ENCODE measurements at regions not wholly inside any gene's neighbourhood (a gene's known extent, or its start where the extent isn't known, plus 50 kb on each side); places are given as distances from the start of the nearest gene placed in this dataset.
"Not testable (repeated sequence)": the region's sequence is repeated elsewhere in the genome, so short reads cannot be mapped to it uniquely, and the experiment has no call there.

DNA sequence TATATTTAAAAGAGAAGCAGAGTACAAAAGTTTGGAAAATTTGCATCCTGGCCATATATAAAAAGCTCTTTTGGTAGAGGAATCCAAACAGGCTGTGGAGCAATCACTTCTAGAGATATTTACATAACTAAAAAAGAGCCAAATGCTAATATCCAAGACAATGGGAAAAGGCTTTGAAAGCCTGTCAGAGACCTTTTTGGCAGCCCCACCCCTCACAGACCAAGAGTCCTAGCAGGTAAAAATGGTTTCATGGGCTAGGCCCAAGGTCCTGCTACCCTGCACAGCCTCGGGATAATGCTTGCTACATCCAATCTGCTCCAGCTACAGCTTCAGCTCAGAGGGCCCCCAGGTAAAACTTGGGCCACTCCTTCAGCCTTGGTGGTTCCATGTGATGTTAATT lies 430.2 kb upstream of the KCND2 start:
- H3K27ac ChIP-seq (ENCODE audit: low read length) = no peak overlapping the region
- no peak overlapping the region for H3K4me3 ChIP-seq (ENCODE audit: low read length)
- no peaks in the 10 kb centered on the region for H3K4me1 ChIP-seq (ENCODE audit: control insufficient read depth, insufficient read depth, low read length)
- DNase-seq = no peak
- H3K27me3 ChIP-seq (ENCODE audit: control insufficient read depth, insufficient read depth, low read length) = no peaks in the 10 kb centered on the region
- H3K36me3 ChIP-seq (ENCODE audit: control insufficient read depth, insufficient read depth, low read length) = no peaks in the 10 kb centered on the region
- H3K9me3 ChIP-seq (replicated peaks; ENCODE audit: control insufficient read depth, low read depth, low read length) = peaks cover 9% of the 10 kb centered on the region
- WGBS (ENCODE audit: insufficient coverage) = 83% methylated on average over 1 of the region's 1 CpG

DNA sequence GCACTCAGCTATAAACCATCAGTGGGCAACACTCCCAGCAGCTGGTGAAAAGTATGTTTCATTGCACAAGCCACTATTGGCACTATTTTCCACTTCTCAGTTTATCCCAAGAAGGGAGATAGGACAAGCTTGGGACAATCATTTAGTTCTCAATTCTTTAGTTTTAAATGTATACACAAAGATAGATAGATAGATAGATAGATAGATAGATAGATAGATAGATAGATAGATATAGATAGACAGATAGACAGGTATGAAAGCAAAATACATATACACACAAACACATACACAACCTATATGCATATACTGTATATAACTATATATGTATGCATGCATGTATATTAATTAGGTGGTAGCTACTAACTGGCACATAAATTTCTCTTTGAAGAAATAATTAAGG lies 411.6 kb upstream of the KCND2 start:
- Histone ChIP-seq H3K36me3 (ENCODE audit: control insufficient read depth, insufficient read depth, low read length) (no peaks in the 10 kb centered on the region), H3K27me3 (ENCODE audit: control insufficient read depth, insufficient read depth, low read length) (no peaks in the 10 kb centered on the region), H3K4me3 (ENCODE audit: low read length) (no peak overlapping the region), H3K4me1 (ENCODE audit: control insufficient read depth, insufficient read depth, low read length) (no peaks in the 10 kb centered on the region), H3K27ac (ENCODE audit: low read length) (no peak overlapping the region), H3K9me3 (replicated peaks; ENCODE audit: control insufficient read depth, low read depth, low read length) (no peaks in the 10 kb centered on the region)
- DNase-seq = no peak

DNA sequence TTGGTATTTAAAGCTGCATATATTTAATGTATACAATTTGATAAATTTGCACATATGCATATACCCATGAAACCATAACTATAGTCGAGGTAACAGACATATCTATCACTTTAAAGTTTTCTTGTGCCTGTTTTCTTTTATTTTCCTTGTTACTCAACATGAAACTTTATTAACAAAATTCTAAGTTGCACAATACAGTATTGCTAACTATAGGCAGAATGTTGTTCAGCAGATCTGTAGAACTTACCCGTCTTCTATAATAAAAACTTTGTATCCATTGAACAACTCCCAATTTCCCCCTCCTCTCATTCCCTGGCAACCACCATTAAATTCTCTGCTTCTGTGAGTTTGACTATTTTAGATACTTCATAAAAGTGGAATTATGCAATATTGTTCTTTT lies 404.6 kb upstream of the KCND2 start:
- no CpG with 5 or more reads among the region's 2 CpGs for WGBS (ENCODE audit: insufficient coverage)
- no peaks in the 10 kb centered on the region for H3K36me3 ChIP-seq (ENCODE audit: control insufficient read depth, insufficient read depth, low read length)
- no peak overlapping the region for H3K4me3 ChIP-seq (ENCODE audit: low read length)
- no peaks in the 10 kb centered on the region for H3K27me3 ChIP-seq (ENCODE audit: control insufficient read depth, insufficient read depth, low read length)
- no peaks in the 10 kb centered on the region for H3K4me1 ChIP-seq (ENCODE audit: control insufficient read depth, insufficient read depth, low read length)
- no peaks in the 10 kb centered on the region for H3K9me3 ChIP-seq (replicated peaks; ENCODE audit: control insufficient read depth, low read depth, low read length)
- no peak for DNase-seq
- H3K27ac ChIP-seq (ENCODE audit: low read length) = no peak overlapping the region

DNA sequence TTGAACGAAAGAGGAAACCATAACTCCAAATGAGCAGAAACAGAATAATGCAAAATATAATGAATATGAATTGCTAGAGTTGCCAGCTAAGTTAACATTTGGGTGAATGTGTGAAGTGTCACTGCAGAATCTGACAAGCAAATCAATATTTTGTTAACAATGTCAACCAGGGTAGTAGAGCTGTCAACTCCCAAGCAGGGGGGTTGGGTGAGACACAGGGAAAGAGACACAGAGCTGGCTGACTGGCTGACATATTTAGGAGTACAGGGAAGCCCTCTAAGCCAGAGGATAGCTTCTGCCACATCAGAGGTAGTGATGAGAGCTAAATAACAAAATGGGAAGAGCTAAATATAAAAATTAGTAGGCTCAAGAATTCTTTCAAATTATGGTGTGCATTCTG lies 393.1 kb upstream of the KCND2 start:
- Histone ChIP-seq H3K27me3 (ENCODE audit: control insufficient read depth, insufficient read depth, low read length) (no peaks in the 10 kb centered on the region), H3K36me3 (ENCODE audit: control insufficient read depth, insufficient read depth, low read length) (no peaks in the 10 kb centered on the region), H3K4me1 (ENCODE audit: control insufficient read depth, insufficient read depth, low read length) (no peaks in the 10 kb centered on the region), H3K9me3 (replicated peaks; ENCODE audit: control insufficient read depth, low read depth, low read length) (no peaks in the 10 kb centered on the region), H3K27ac (ENCODE audit: low read length) (no peak overlapping the region), H3K4me3 (ENCODE audit: low read length) (no peak overlapping the region)
- DNase-seq = no peak
- WGBS (ENCODE audit: insufficient coverage) = no CpG with 5 or more reads among the region's 1 CpG

DNA sequence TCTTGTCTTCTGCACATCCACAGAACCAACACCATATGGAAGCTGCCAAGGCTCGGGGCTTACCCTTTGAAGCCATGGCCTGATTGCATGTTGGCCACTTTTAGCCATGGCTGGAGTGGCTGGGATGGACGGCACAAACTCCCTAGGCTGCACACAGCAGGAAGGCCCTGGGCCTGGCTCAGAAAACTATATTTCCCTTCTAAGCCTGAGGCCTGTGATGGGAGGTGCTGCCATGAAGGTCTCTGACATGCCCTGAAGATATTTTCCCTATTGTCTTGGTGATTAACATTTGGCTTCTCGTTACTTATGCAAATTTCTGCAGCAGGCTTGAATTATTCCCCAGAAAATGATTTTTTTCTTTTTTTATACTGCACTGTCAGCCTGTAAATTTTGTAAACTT lies 387.0 kb upstream of the KCND2 start:
- WGBS (ENCODE audit: insufficient coverage) = 53% methylated on average over 2 of the region's 3 CpGs
- H3K4me1 ChIP-seq (ENCODE audit: control insufficient read depth, insufficient read depth, low read length) = no peaks in the 10 kb centered on the region
- no peaks in the 10 kb centered on the region for H3K9me3 ChIP-seq (replicated peaks; ENCODE audit: control insufficient read depth, low read depth, low read length)
- H3K4me3 ChIP-seq (ENCODE audit: low read length) = no peak overlapping the region
- no peak overlapping the region for H3K27ac ChIP-seq (ENCODE audit: low read length)
- DNase-seq = no peak
- H3K36me3 ChIP-seq (ENCODE audit: control insufficient read depth, insufficient read depth, low read length) = no peaks in the 10 kb centered on the region
- no peaks in the 10 kb centered on the region for H3K27me3 ChIP-seq (ENCODE audit: control insufficient read depth, insufficient read depth, low read length)

DNA sequence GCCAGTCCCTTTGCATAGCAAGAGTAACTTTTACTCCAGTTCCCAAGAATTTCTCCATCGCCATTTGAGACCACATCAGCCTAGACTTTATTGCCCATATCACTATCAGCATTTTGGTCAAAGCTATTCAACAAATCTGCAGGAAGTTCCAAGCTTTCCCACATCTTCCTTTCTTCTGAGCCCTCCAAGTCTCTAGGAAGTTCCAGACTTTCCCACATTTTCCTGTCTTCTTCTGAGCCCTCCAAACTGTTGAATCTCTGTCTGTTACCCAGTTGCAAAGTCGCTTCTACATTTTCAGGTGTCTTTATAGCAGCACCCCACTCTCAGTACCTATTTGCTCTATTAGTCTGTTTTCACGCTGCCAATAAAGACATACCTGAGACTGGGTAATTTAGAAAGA lies 386.4 kb upstream of the KCND2 start:
- 76% methylated on average over 1 of the region's 3 CpGs for WGBS (ENCODE audit: insufficient coverage)
- H3K4me1 ChIP-seq (ENCODE audit: control insufficient read depth, insufficient read depth, low read length); H3K27me3 ChIP-seq (ENCODE audit: control insufficient read depth, insufficient read depth, low read length); DNase-seq; H3K4me3 ChIP-seq (ENCODE audit: low read length); H3K9me3 ChIP-seq (replicated peaks; ENCODE audit: control insufficient read depth, low read depth, low read length); H3K27ac ChIP-seq (ENCODE audit: low read length); H3K36me3 ChIP-seq (ENCODE audit: control insufficient read depth, insufficient read depth, low read length): not testable (repeated sequence)

DNA sequence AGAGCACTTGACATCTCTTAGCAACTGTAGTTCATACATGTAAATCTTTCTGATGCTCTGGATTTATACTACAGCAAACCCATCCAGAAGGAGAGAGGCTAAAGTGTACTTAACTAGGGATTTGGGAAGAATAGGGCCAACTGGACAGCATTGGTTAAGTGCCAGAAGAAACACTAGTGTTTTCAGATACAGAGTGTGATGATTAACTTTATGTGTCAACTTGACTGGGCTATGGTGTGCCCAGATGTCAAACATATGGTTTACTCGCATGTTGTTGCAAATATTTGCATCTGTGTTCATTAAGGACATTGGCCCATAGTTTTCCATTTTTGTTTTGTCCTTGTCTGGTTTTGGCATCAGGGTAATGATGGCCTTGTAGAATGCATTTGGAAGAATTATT lies 384.7 kb upstream of the KCND2 start:
- H3K27ac ChIP-seq (ENCODE audit: low read length) = no peak overlapping the region
- H3K36me3 ChIP-seq (ENCODE audit: control insufficient read depth, insufficient read depth, low read length) = no peaks in the 10 kb centered on the region
- no peaks in the 10 kb centered on the region for H3K27me3 ChIP-seq (ENCODE audit: control insufficient read depth, insufficient read depth, low read length)
- H3K4me3 ChIP-seq (ENCODE audit: low read length) = no peak overlapping the region
- DNase-seq = no peak
- H3K4me1 ChIP-seq (ENCODE audit: control insufficient read depth, insufficient read depth, low read length) = no peaks in the 10 kb centered on the region
- H3K9me3 ChIP-seq (replicated peaks; ENCODE audit: control insufficient read depth, low read depth, low read length) = no peaks in the 10 kb centered on the region
- no CpG with 5 or more reads among the region's 1 CpG for WGBS (ENCODE audit: insufficient coverage)

DNA sequence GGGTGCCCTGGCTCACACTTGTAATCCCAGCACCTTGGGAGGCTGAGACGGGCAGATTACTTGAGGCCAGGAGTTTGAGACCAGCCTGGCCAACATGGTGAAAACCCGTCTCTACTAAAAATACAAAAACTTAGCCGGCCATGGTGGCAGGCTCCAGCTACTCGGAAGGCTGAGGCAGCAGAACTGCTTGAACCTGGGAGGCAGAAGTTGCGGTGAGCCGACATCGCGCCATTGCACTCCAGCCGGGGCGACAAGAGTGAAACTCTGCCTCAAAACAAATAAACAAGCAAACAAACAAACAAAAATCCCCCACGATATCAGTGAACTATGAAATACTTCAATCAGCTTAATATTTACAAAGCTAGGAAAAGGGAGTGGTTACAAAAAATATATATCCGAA lies 382.3 kb upstream of the KCND2 start:
- Histone ChIP-seq H3K4me3 (ENCODE audit: low read length) (no peak overlapping the region), H3K9me3 (replicated peaks; ENCODE audit: control insufficient read depth, low read depth, low read length) (no peaks in the 10 kb centered on the region), H3K27ac (ENCODE audit: low read length) (no peak overlapping the region), H3K27me3 (ENCODE audit: control insufficient read depth, insufficient read depth, low read length) (no peaks in the 10 kb centered on the region), H3K36me3 (ENCODE audit: control insufficient read depth, insufficient read depth, low read length) (no peaks in the 10 kb centered on the region), H3K4me1 (ENCODE audit: control insufficient read depth, insufficient read depth, low read length) (no peaks in the 10 kb centered on the region)
- no peak for DNase-seq
- WGBS (ENCODE audit: insufficient coverage) = 97% methylated on average over 6 of the region's 12 CpGs

DNA sequence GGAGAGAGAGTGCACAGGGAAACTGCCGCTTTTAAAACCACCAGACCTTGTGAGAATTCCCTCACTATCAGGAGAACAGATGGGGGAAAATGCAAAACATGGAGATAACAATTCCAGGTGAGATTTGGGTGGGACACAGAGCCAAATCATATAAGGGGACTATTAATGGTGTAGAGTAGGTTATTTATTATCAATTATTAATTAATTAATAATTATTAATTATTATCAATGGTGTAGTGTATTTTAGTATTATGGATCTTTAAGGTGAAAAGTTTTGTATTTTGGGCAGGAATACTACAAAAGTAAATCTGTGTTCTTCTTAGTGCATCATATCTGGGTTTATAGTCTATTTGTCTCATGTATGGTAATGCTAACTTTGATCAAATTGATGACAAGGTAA lies 377.7 kb upstream of the KCND2 start:
- Histone ChIP-seq H3K27me3 (ENCODE audit: control insufficient read depth, insufficient read depth, low read length) (no peaks in the 10 kb centered on the region), H3K4me1 (ENCODE audit: control insufficient read depth, insufficient read depth, low read length) (no peaks in the 10 kb centered on the region), H3K27ac (ENCODE audit: low read length) (no peak overlapping the region), H3K9me3 (replicated peaks; ENCODE audit: control insufficient read depth, low read depth, low read length) (no peaks in the 10 kb centered on the region), H3K4me3 (ENCODE audit: low read length) (no peak overlapping the region), H3K36me3 (ENCODE audit: control insufficient read depth, insufficient read depth, low read length) (no peaks in the 10 kb centered on the region)
- WGBS (ENCODE audit: insufficient coverage) = no CpG with 5 or more reads among the region's 1 CpG
- DNase-seq = no peak

DNA sequence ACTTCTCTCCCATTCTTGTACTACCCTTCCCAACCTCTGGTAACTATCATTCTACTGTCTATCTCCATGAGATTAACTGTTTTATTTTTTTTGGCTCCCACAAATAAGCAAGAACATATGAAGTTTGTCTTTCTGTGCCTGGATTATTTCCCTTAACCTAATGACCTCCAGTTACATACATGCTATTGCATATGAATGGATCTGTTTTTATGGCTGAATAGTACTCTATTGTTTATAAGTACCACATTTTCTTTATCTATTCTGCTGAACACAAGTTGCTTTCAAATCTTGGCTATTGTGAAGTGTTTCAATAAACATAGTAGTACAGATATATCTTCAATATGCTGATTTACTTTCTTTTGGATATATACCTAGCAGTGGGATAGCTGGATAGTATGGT lies 376.6 kb upstream of the KCND2 start:
- Histone ChIP-seq H3K27me3 (ENCODE audit: control insufficient read depth, insufficient read depth, low read length) (no peaks in the 10 kb centered on the region), H3K9me3 (replicated peaks; ENCODE audit: control insufficient read depth, low read depth, low read length) (no peaks in the 10 kb centered on the region), H3K27ac (ENCODE audit: low read length) (no peak overlapping the region), H3K4me3 (ENCODE audit: low read length) (no peak overlapping the region), H3K36me3 (ENCODE audit: control insufficient read depth, insufficient read depth, low read length) (no peaks in the 10 kb centered on the region), H3K4me1 (ENCODE audit: control insufficient read depth, insufficient read depth, low read length) (no peaks in the 10 kb centered on the region)
- no peak for DNase-seq

DNA sequence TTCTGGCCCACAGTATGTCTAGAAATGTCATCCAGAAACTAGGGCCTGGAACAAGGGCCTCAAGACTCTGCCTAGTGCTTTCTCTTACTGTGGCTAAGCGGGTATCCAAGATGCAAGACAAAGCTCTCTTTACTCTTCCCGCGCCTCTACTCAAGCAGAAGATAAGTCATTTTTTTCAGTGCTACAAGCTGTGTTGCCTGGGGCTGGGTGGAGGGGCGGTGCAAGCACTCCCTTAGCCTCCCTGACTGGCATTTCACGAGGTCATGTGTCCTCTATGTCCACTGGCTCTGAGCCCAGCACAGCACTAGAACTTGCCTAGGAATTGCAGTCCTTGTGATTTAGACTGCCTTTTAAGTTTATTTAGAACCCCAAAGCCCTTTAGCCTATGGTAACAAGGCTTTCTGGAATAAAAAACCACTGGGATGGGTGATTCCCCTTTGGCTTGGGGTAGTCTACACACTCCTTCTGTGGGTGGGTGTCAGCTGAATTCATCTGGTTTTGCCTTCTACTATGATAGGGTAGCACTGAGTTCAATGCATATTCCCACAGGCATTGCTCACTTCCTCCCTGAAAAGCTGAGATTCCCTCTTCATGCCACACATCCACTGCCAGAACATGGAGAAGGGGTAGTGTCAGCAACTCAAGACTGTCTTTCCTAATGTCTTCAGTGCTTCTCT lies 371.8 kb upstream of the KCND2 start:
- no peaks in the 10 kb centered on the region for H3K9me3 ChIP-seq (replicated peaks; ENCODE audit: control insufficient read depth, low read depth, low read length)
- WGBS (ENCODE audit: insufficient coverage) = 86% methylated on average over 2 of the region's 5 CpGs
- H3K4me1 ChIP-seq (ENCODE audit: control insufficient read depth, insufficient read depth, low read length) = no peaks in the 10 kb centered on the region
- H3K27ac ChIP-seq (ENCODE audit: low read length) = no peak overlapping the region
- H3K4me3 ChIP-seq (ENCODE audit: low read length) = no peak overlapping the region
- H3K27me3 ChIP-seq (ENCODE audit: control insufficient read depth, insufficient read depth, low read length) = no peaks in the 10 kb centered on the region
- DNase-seq = no peak
- H3K36me3 ChIP-seq (ENCODE audit: control insufficient read depth, insufficient read depth, low read length) = no peaks in the 10 kb centered on the region
